GM19240 (cell line): ENCODE measurements at regions not wholly inside any gene's neighbourhood (a gene's known extent, or its start where the extent isn't known, plus 50 kb on each side); places are given as distances from the start of the nearest gene placed in this dataset.
"Not testable (repeated sequence)": the region's sequence is repeated elsewhere in the genome, so short reads cannot be mapped to it uniquely, and the experiment has no call there.

Experiments used
- DNase-seq: peaks from one replicate; pipeline ENCODE4 v3.0.0; 2011; ENCODE audit warnings: low spot score; ENCODE audit not compliant: insufficient read length

GRCh38 chr2:150677551-150677950 is 190.1 kb upstream of the RND3 start:
- DNase-seq, result no peak

- no peak for DNase-seq
Measured at GRCh38 chr2:150676747-150677383, 189.4 kb upstream of the RND3 start.

GRCh38 chr2:150675807-150676206 is 188.3 kb upstream of the RND3 start:
- no peak for DNase-seq

- no peak for DNase-seq
Measured at GRCh38 chr2:150674283-150674682, 186.8 kb upstream of the RND3 start.

- no peak for DNase-seq
Measured at GRCh38 chr2:150672311-150672710, 184.8 kb upstream of the RND3 start.

- no peak for DNase-seq
Measured at GRCh38 chr2:150669492-150669891, 182.0 kb upstream of the RND3 start.

- DNase-seq, result not testable (repeated sequence)
Measured at GRCh38 chr2:150667039-150667438, 179.6 kb upstream of the RND3 start.

GRCh38 chr2:150663143-150663542 is 175.7 kb upstream of the RND3 start:
- no peak for DNase-seq

GRCh38 chr2:150656002-150656401 is 168.5 kb upstream of the RND3 start:
- no peak for DNase-seq

GRCh38 chr2:150653351-150653750 is 165.9 kb upstream of the RND3 start:
- no peak for DNase-seq

GRCh38 chr2:150647943-150648342 is 160.5 kb upstream of the RND3 start:
- DNase-seq, result no peak

GRCh38 chr2:150646746-150647145 is 159.3 kb upstream of the RND3 start:
- DNase-seq, result no peak

GRCh38 chr2:150644298-150645067 is 157.0 kb upstream of the RND3 start:
- no peak for DNase-seq

GRCh38 chr2:150643114-150643725 is 155.8 kb upstream of the RND3 start:
- DNase-seq, result no peak

GRCh38 chr2:150640039-150640438 is 152.6 kb upstream of the RND3 start:
- DNase-seq, result no peak

- DNase-seq, result no peak
Measured at GRCh38 chr2:150639383-150639782, 151.9 kb upstream of the RND3 start.

- no peak for DNase-seq
Measured at GRCh38 chr2:150631236-150631821, 143.9 kb upstream of the RND3 start.

- no peak for DNase-seq
Measured at GRCh38 chr2:150630587-150631235, 143.2 kb upstream of the RND3 start.

GRCh38 chr2:150627526-150627925 is 140.1 kb upstream of the RND3 start:
- DNase-seq, result no peak

GRCh38 chr2:150626934-150627411 is 139.5 kb upstream of the RND3 start:
- no peak for DNase-seq

- DNase-seq, result no peak
Measured at GRCh38 chr2:150625741-150626140, 138.3 kb upstream of the RND3 start.

- no peak for DNase-seq
Measured at GRCh38 chr2:150625303-150625702, 137.8 kb upstream of the RND3 start.
